OCI-LY1 (cell line): ENCODE measurements at regions not wholly inside any gene's neighbourhood (a gene's known extent, or its start where the extent isn't known, plus 50 kb on each side); places are given as distances from the start of the nearest gene placed in this dataset.
A peak's percentile ranks its signal among the peaks of the same experiment; 100 is the strongest.

Experiments used
- H2AFZ ChIP-seq: fragments of 200-600 bp; sonication (generic), shearing (Covaris generic); 2 replicates; pipeline ENCODE4 v1.6.0; 2014; ENCODE audit warnings: antibody characterized with exemption, mild to moderate bottlenecking, low read length
- H3F3A ChIP-seq: fragments of 200-600 bp; sonication (generic), shearing (Covaris generic); 2 replicates; pipeline ENCODE4 v1.6.0; 2014; ENCODE audit warnings: mild to moderate bottlenecking, antibody characterized with exemption, low read length, moderate library complexity; ENCODE audit not compliant: insufficient read depth
- H3K27ac ChIP-seq: fragments of 200-600 bp; sonication (generic); 2 replicates; pipeline ENCODE4 v1.5.1; 2014; ENCODE audit warnings: low read length, mixed run types, mild to moderate bottlenecking, low read depth; ENCODE audit not compliant: poor library complexity, severe bottlenecking
- H3K27me3 ChIP-seq: fragments of 200-600 bp; sonication (generic); 2 replicates; pipeline ENCODE4 v1.6.0; 2014; ENCODE audit warnings: antibody characterized with exemption, mild to moderate bottlenecking, low read length, moderate library complexity; ENCODE audit not compliant: insufficient read depth
- H3K36me3 ChIP-seq: fragments of 200-600 bp; sonication (generic); 2 replicates; pipeline ENCODE4 v1.6.1; 2014; ENCODE audit warnings: mild to moderate bottlenecking, antibody characterized with exemption, low read length, moderate library complexity, mixed read lengths; ENCODE audit not compliant: insufficient read depth
- H3K4me1 ChIP-seq: fragments of 200-600 bp; sonication (generic); 2 replicates; pipeline ENCODE4 v1.5.1; 2014; ENCODE audit warnings: mild to moderate bottlenecking, low read length, moderate library complexity; ENCODE audit not compliant: insufficient read depth, severe bottlenecking
- H3K4me2 ChIP-seq: fragments of 200-600 bp; sonication (generic), shearing (Covaris generic); 2 replicates; pipeline ENCODE4 v1.6.1; 2014; ENCODE audit warnings: low read length
- H3K4me3 ChIP-seq: fragments of 200-600 bp; sonication (generic); 2 replicates; pipeline ENCODE4 v1.5.1; 2014; ENCODE audit warnings: low read length, low read depth, mild to moderate bottlenecking, mixed read lengths; ENCODE audit not compliant: poor library complexity, severe bottlenecking
- H3K79me2 ChIP-seq: fragments of 200-600 bp; shearing (Covaris generic); 2 replicates; pipeline ENCODE4 v1.6.1; 2016; ENCODE audit warnings: mixed run types, low read length, mixed read lengths; ENCODE audit not compliant: insufficient read depth
- H3K9ac ChIP-seq: fragments of 200-600 bp; sonication (generic), shearing (Covaris generic); 2 replicates; pipeline ENCODE4 v1.6.1; 2014; ENCODE audit warnings: mild to moderate bottlenecking, low read length, mixed read lengths
- H3K9me2 ChIP-seq: fragments of 200-600 bp; sonication (generic), shearing (Covaris generic); 2 replicates; pipeline ENCODE4 v1.6.1; 2014; ENCODE audit warnings: low read depth, mild to moderate bottlenecking, low read length, mixed read lengths
- H3K9me3 ChIP-seq: fragments of 200-600 bp; shearing (Covaris generic); 2 replicates; pipeline ENCODE4 v1.6.1; 2014; ENCODE audit warnings: low read length, mixed read lengths
- H4K20me1 ChIP-seq: fragments of 200-600 bp; sonication (generic), shearing (Covaris generic); 2 replicates; pipeline ENCODE4 v1.6.0; 2016; ENCODE audit warnings: mild to moderate bottlenecking, low read length; ENCODE audit not compliant: insufficient read depth
- EZH2 ChIP-seq: fragments of 200-600 bp; sonication (generic), shearing (Covaris generic); IDR thresholded peaks from 2 replicates; pipeline ENCODE4 v1.8.0; 2017; ENCODE audit warnings: borderline replicate concordance, mixed run types, mild to moderate bottlenecking, antibody characterized with exemption, low read length, moderate library complexity, mixed read lengths
- TF ChIP-seq, protein P1 (sequence below): fragments of 200-600 bp; sonication (generic), shearing (Covaris generic); IDR thresholded peaks from 2 replicates; pipeline ENCODE4 v1.5.1; 2017; ENCODE audit warnings: mild to moderate bottlenecking, antibody characterized with exemption, low read length, moderate library complexity, mixed read lengths

DNA sequence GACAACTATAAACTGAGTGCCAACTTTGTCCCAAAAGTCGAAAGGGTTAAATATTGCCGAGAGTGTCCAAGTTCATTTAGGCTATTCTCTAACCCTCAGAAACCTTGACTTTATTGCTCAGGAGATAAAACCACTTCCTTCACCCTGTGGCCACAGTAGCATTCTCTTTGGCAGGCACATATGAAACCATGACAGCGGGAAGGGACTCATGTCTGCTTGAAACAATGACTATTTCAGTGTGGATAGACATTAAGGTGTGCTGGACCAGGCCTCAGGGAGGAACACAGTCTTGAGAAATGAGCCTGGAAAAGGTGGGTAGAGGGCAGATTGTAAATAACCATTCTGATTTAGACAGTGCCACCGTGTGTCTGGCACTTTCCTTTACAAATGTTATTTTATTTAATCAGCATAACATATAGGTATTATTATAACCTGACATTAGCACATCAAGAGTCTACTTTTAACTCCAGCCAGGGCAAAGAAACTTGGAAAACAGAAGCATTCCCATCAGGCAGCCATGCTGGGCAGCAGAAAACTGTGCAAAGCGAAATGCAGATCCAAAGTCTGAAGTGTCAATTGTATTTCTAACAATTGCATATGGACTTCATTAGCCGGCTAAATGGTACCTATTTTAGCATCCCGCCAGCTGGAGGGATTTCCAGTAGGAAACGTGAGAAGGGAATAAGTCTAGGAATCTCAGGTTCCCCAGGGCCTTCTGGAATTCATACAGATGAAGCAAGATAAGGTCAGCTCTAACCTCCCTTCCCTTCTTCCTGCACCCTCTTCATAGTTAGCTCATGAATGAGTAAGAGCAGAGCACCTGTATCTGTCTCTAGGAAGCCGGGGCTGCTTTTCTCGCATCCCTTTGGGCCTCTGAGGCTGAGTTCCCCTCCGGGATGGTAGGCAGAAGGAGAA, 212.8 kb upstream of the ELAC2 start:
- Histone ChIP-seq H3K27me3 (no peaks in the 10 kb centered on the region), H3K79me2 (no peaks in the 10 kb centered on the region), H3K27ac (no peak overlapping the region), H4K20me1 (no peaks in the 10 kb centered on the region), H3K36me3 (no peaks in the 10 kb centered on the region), H3K4me2 (no peak overlapping the region), H3K4me3 (no peak overlapping the region), H3F3A (no peaks in the 10 kb centered on the region), H3K9ac (no peak overlapping the region), H3K9me2 (no peaks in the 10 kb centered on the region), H3K9me3 (no peaks in the 10 kb centered on the region), H2AFZ (no peak overlapping the region), H3K4me1 (no peaks in the 10 kb centered on the region)
- TF ChIP-seq, protein P1, sequence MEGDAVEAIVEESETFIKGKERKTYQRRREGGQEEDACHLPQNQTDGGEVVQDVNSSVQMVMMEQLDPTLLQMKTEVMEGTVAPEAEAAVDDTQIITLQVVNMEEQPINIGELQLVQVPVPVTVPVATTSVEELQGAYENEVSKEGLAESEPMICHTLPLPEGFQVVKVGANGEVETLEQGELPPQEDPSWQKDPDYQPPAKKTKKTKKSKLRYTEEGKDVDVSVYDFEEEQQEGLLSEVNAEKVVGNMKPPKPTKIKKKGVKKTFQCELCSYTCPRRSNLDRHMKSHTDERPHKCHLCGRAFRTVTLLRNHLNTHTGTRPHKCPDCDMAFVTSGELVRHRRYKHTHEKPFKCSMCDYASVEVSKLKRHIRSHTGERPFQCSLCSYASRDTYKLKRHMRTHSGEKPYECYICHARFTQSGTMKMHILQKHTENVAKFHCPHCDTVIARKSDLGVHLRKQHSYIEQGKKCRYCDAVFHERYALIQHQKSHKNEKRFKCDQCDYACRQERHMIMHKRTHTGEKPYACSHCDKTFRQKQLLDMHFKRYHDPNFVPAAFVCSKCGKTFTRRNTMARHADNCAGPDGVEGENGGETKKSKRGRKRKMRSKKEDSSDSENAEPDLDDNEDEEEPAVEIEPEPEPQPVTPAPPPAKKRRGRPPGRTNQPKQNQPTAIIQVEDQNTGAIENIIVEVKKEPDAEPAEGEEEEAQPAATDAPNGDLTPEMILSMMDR: peak; percentile 6; the same call in 1 of the 2 replicates
- no peak for TF ChIP-seq EZH2

DNA sequence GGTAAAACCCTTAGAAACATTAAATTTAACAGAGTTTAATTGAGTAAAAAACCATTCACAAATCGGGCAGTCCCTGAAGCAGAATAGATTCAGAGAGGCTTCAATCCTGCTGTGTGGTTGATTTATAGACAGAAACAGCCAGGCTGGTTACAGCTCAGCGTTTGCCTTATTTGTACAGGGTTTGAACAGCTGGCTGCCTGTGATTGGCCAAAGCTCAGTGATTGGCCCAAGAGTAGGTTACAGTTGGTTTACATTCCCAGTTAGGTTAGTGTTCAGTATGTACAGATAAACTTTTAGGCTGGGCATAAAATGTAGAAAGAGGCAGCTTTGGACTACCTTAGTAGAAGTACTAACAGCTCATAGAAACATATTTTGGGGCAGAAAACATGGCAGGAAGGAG, 210.4 kb upstream of the ELAC2 start:
- H3K9me3 ChIP-seq: no peaks in the 10 kb centered on the region
- no peak overlapping the region for H3K4me2 ChIP-seq
- no peaks in the 10 kb centered on the region for H3K9me2 ChIP-seq
- no peak overlapping the region for H3K9ac ChIP-seq
- H3K27me3 ChIP-seq: no peaks in the 10 kb centered on the region
- no peak overlapping the region for H3K4me3 ChIP-seq
- H3K79me2 ChIP-seq: no peaks in the 10 kb centered on the region
- no peak overlapping the region for H3K27ac ChIP-seq
- H3K4me1 ChIP-seq: no peaks in the 10 kb centered on the region
- no peaks in the 10 kb centered on the region for H3K36me3 ChIP-seq
- no peaks in the 10 kb centered on the region for H4K20me1 ChIP-seq
- TF ChIP-seq, protein P1: no peak
- H3F3A ChIP-seq: no peaks in the 10 kb centered on the region
- H2AFZ ChIP-seq: no peak overlapping the region

DNA sequence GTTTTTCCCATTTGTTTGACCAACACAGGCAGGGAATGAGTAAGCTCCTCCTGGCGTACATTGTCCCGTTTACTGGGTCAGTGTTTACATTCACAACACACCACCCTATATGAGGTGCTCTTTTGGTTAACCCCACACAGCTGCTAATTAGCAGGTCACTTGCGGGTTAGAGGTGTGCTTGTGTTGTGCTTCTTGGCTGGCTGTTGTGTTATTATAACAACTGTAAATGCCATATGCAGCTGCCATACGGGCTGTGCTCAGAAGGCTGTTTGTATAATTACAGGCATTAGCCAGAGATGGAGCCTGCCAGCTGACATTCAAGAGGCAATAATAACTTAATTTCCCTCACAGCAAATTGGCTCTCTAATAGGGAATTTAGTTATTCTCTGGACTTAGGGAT, 205.1 kb upstream of the ELAC2 start:
- H3K79me2 ChIP-seq: no peaks in the 10 kb centered on the region
- no peak overlapping the region for H3K4me3 ChIP-seq
- no peak overlapping the region for H3K27ac ChIP-seq
- H3F3A ChIP-seq: no peaks in the 10 kb centered on the region
- H3K9me3 ChIP-seq: no peaks in the 10 kb centered on the region
- no peak overlapping the region for H3K9ac ChIP-seq
- no peaks in the 10 kb centered on the region for H3K4me1 ChIP-seq
- H3K27me3 ChIP-seq: no peaks in the 10 kb centered on the region
- no peaks in the 10 kb centered on the region for H4K20me1 ChIP-seq
- H2AFZ ChIP-seq: no peak overlapping the region
- no peak overlapping the region for H3K4me2 ChIP-seq
- TF ChIP-seq, protein P1: no peak
- TF ChIP-seq EZH2: no peak
- H3K36me3 ChIP-seq: no peaks in the 10 kb centered on the region
- no peaks in the 10 kb centered on the region for H3K9me2 ChIP-seq
